ENCODE measurements at regions not wholly inside any gene's neighbourhood (a gene's known extent, or its start where the extent isn't known, plus 50 kb on each side); places are given as distances from the start of the nearest gene placed in this dataset.

DNA sequence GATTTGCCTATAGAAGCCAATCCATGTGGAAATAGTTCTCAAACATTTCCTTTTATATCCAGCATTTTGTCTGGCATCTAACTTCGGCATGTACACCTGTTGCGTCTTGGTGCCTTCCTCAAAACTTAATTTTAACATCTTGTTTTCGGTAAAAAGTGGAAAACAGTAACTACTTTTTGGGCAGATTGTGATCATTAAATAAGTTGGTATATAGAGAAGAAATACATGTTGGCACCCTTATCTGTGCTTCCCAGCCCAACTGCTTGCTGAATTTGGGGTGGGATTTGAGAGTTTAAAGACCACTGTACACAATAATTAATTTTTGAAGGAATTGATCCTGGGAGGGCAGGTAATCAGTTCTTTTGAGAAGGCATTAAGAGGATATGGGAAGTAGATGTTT lies 566.8 kb downstream of the PDCD6IP start:
- TF ChIP-seq, protein P1, sequence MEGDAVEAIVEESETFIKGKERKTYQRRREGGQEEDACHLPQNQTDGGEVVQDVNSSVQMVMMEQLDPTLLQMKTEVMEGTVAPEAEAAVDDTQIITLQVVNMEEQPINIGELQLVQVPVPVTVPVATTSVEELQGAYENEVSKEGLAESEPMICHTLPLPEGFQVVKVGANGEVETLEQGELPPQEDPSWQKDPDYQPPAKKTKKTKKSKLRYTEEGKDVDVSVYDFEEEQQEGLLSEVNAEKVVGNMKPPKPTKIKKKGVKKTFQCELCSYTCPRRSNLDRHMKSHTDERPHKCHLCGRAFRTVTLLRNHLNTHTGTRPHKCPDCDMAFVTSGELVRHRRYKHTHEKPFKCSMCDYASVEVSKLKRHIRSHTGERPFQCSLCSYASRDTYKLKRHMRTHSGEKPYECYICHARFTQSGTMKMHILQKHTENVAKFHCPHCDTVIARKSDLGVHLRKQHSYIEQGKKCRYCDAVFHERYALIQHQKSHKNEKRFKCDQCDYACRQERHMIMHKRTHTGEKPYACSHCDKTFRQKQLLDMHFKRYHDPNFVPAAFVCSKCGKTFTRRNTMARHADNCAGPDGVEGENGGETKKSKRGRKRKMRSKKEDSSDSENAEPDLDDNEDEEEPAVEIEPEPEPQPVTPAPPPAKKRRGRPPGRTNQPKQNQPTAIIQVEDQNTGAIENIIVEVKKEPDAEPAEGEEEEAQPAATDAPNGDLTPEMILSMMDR (IDR thresholded peaks at IDR 0.05; ENCODE audit: insufficient read depth, low read length, severe bottlenecking) = no peak
- no peaks in the 10 kb centered on the region for H3K27me3 ChIP-seq (ENCODE audit: control insufficient read depth, insufficient read depth, low read length)
- FAIRE-seq (no peak), DNase-seq (ENCODE audit: low read depth) (no peak)
- no peaks in the 10 kb centered on the region for H3K36me3 ChIP-seq (ENCODE audit: control insufficient read depth, insufficient read depth, low read length)
- H3K4me3 ChIP-seq (ENCODE audit: low read depth, low read length) = no peak overlapping the region

DNA sequence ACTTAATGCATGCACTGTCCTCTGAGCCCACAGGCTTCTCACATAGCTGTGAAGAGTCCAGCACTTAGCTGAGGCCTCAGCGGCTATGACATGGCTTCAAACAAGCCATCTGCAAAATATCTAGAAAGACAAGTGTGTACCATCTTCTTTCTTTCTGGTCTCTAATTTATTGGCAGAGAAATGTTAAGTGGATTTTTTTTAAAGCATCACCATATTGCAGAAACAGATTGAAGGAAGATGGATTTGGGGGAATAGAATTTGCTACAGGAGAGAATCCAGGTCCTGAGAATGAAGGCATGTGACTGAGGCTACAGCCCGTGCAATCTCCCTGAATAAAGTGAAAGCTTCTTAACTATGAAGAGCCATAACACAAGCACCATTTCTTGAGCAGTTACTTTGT lies 567.3 kb downstream of the PDCD6IP start:
- no peak overlapping the region for H3K4me3 ChIP-seq (ENCODE audit: low read depth, low read length)
- H3K27me3 ChIP-seq (ENCODE audit: control insufficient read depth, insufficient read depth, low read length) = no peaks in the 10 kb centered on the region
- H3K36me3 ChIP-seq (ENCODE audit: control insufficient read depth, insufficient read depth, low read length) = no peaks in the 10 kb centered on the region
- TF ChIP-seq, protein P1 (IDR thresholded peaks at IDR 0.05; ENCODE audit: insufficient read depth, low read length, severe bottlenecking) = no peak
- FAIRE-seq (no peak), DNase-seq (ENCODE audit: low read depth) (no peak)

DNA sequence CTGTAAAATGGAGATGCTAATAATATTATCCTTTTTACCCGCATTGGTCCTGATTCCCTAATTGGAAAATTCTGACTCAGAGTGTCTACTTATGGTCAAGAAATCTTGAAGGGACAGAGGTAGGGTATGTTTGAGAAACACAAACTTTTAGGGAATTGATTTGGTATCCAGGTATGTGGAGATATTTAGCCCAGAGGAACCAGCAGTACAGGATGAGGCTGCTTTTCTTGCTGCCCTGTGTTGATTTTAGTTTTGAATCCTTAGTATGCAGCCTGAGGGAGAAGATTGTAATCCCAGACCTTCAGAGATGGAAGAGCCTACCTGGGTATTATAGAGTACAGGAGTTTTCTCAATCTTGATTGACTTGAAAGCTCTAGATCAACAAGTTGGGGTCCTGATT lies 569.1 kb downstream of the PDCD6IP start:
- TF ChIP-seq, protein P1 (IDR thresholded peaks at IDR 0.05; ENCODE audit: insufficient read depth, low read length, severe bottlenecking) = no peak
- no peaks in the 10 kb centered on the region for H3K27me3 ChIP-seq (ENCODE audit: control insufficient read depth, insufficient read depth, low read length)
- FAIRE-seq (no peak), DNase-seq (ENCODE audit: low read depth) (no peak)
- no peaks in the 10 kb centered on the region for H3K36me3 ChIP-seq (ENCODE audit: control insufficient read depth, insufficient read depth, low read length)
- H3K4me3 ChIP-seq (ENCODE audit: low read depth, low read length) = no peak overlapping the region

DNA sequence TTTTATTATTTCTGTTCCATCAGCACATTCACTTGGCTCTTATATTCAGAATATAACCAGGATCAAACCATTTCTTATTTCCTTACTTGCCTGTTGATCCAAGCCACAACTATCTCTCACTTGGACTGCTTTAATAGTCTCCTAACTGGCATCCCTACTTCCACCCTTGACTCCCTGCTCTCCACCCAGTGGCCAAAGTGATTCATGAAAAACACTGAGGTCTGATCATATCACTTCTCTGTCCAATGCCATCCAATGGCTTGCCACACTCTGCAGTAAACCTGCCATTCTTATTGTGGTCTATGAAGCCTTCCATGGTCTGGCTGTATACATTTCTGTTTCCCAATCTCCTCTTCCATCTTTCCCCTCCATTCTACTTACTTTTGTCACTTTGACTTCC lies 576.1 kb downstream of the PDCD6IP start:
- no peaks in the 10 kb centered on the region for H3K27me3 ChIP-seq (ENCODE audit: control insufficient read depth, insufficient read depth, low read length)
- TF ChIP-seq, protein P1 (IDR thresholded peaks at IDR 0.05; ENCODE audit: insufficient read depth, low read length, severe bottlenecking) = no peak
- no peak for DNase-seq (ENCODE audit: low read depth)
- no peak overlapping the region for H3K4me3 ChIP-seq (ENCODE audit: low read depth, low read length)
- FAIRE-seq = no peak
- H3K36me3 ChIP-seq (ENCODE audit: control insufficient read depth, insufficient read depth, low read length) = no peaks in the 10 kb centered on the region

DNA sequence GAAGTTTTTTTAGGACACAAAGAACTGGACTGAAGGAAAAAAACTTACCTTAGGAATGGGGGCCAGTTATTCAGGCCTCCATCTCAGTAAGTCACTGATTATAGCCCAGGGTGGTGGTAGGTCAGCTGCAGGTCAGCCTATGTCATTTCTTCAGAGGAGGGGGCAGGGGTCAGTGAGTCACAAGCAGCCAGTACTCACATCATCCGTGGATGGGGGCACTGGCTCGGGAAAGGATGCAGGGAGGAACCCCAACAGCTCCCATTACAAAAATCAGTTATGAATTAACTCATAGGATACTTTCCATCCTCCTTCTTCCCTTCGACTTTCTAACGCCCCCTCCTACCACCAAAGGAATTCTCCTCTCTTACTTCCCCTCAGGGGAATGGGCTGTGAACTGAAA lies 578.3 kb downstream of the PDCD6IP start:
- TF ChIP-seq, protein P1 (IDR thresholded peaks at IDR 0.05; ENCODE audit: insufficient read depth, low read length, severe bottlenecking) = no peak
- no peaks in the 10 kb centered on the region for H3K27me3 ChIP-seq (ENCODE audit: control insufficient read depth, insufficient read depth, low read length)
- H3K36me3 ChIP-seq (ENCODE audit: control insufficient read depth, insufficient read depth, low read length) = no peaks in the 10 kb centered on the region
- DNase-seq (ENCODE audit: low read depth) (no peak), FAIRE-seq (no peak)
- no peak overlapping the region for H3K4me3 ChIP-seq (ENCODE audit: low read depth, low read length)

DNA sequence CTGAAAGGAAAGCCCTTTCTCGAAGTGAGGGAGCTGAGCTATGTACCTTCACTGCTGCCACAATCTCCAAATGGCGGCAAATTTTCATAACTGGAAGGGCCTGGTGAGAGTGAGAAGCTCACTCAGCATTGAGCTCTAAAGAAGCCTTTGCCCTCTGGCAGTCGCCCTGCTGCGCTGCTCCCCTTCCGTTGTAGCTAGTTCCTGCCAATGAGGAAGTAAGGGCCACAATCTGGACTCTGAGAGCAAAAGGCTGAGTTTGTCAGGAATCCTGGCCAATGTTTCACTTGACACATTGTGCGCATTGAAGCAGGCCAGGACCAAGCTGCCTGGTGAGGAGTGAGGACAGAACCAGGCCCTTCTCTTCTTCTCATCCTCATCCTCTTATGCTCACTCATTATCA lies 579.5 kb downstream of the PDCD6IP start:
- FAIRE-seq (no peak), DNase-seq (ENCODE audit: low read depth) (no peak)
- TF ChIP-seq, protein P1 (IDR thresholded peaks at IDR 0.05; ENCODE audit: insufficient read depth, low read length, severe bottlenecking) = no peak
- no peak overlapping the region for H3K4me3 ChIP-seq (ENCODE audit: low read depth, low read length)
- no peaks in the 10 kb centered on the region for H3K27me3 ChIP-seq (ENCODE audit: control insufficient read depth, insufficient read depth, low read length)
- H3K36me3 ChIP-seq (ENCODE audit: control insufficient read depth, insufficient read depth, low read length) = no peaks in the 10 kb centered on the region
